Esophagus muscularis mucosa (tissue), 3 donors: ENCODE measurements at regions not wholly inside any gene's neighbourhood (a gene's known extent, or its start where the extent isn't known, plus 50 kb on each side); places are given as distances from the start of the nearest gene placed in this dataset.

Source experiments
- CTCF ChIP-seq, 3 experiments: fragments of 200-600 bp in 2 of 3; fragments of 450-650 bp in 1 of 3; sonication (generic) in 2 of 3; IDR thresholded peaks; one replicate each; pipeline ENCODE4 v1.5.1; 2017 to 2019; ENCODE audit warnings: antibody characterized with exemption in 3 of 3, mild to moderate bottlenecking in 2 of 3, moderate library complexity in 1 of 3
- EP300 ChIP-seq: sonication (generic); formaldehyde crosslinking; IDR thresholded peaks from one replicate; pipeline ENCODE4 v1.6.1; 2017; ENCODE audit warnings: antibody characterized with exemption

GRCh38 chr11:109093354-109093753 is 328.6 kb upstream of the C11orf87 start:
- TF ChIP-seq CTCF (IDR thresholded peaks at IDR 0.05) (no peak), EP300 (no peak)
